GM12872 (cell line): ENCODE measurements at regions not wholly inside any gene's neighbourhood (a gene's known extent, or its start where the extent isn't known, plus 50 kb on each side); places are given as distances from the start of the nearest gene placed in this dataset.

Experiments
- CTCF ChIP-seq: IDR thresholded peaks from 3 replicates; pipeline ENCODE4 v1.5.1; 2011; ENCODE audit warnings: low read depth, mild to moderate bottlenecking, low read length, moderate library complexity; ENCODE audit not compliant: insufficient read depth

- no peak for TF ChIP-seq CTCF
These were observed 101.0 kb upstream of the KCNMA1 start for GRCh38 chr10:77738496-77739158.

GRCh38 chr10:77737608-77738007 lies 100.0 kb upstream of the KCNMA1 start:
- TF ChIP-seq CTCF: no peak

- TF ChIP-seq CTCF: no peak
These were observed 94.8 kb upstream of the KCNMA1 start for GRCh38 chr10:77732213-77733003.

- TF ChIP-seq CTCF: no peak
These were observed 89.9 kb upstream of the KCNMA1 start for GRCh38 chr10:77727481-77727880.

GRCh38 chr10:77726732-77727131 lies 89.1 kb upstream of the KCNMA1 start:
- no peak for TF ChIP-seq CTCF

GRCh38 chr10:77726301-77726700 lies 88.7 kb upstream of the KCNMA1 start:
- no peak for TF ChIP-seq CTCF

GRCh38 chr10:77724820-77725219 lies 87.2 kb upstream of the KCNMA1 start:
- no peak for TF ChIP-seq CTCF
